Activated CD8-positive, alpha-beta memory T cell treated with anti-CD3 and anti-CD28 coated beads, Interleukin-2, amount 50 U/mL, for 4 hours (primary cell): ENCODE measurements at regions not wholly inside any gene's neighbourhood (a gene's known extent, or its start where the extent isn't known, plus 50 kb on each side); places are given as distances from the start of the nearest gene placed in this dataset.
"Not testable (repeated sequence)": the region's sequence is repeated elsewhere in the genome, so short reads cannot be mapped to it uniquely, and the experiment has no call there.

Source experiments
- DNase-seq: peaks from one replicate; pipeline ENCODE4 v3.0.0-alpha.2; 2020

- DNase-seq, result no peak
Measured at GRCh38 chr7:36040679-36041078, 112.4 kb upstream of the EEPD1 start.

- no peak for DNase-seq
Measured at GRCh38 chr7:36044101-36044892, 108.8 kb upstream of the EEPD1 start.

GRCh38 chr7:36045326-36045725 lies 107.7 kb upstream of the EEPD1 start:
- DNase-seq, result no peak

- no peak for DNase-seq
Measured at GRCh38 chr7:36045830-36046341, 107.2 kb upstream of the EEPD1 start.

GRCh38 chr7:36047091-36047658 lies 105.9 kb upstream of the EEPD1 start:
- no peak for DNase-seq

- DNase-seq, result no peak
Measured at GRCh38 chr7:36048141-36048901, 104.7 kb upstream of the EEPD1 start.

- no peak for DNase-seq
Measured at GRCh38 chr7:36048902-36049240, 104.2 kb upstream of the EEPD1 start.

- no peak for DNase-seq
Measured at GRCh38 chr7:36051501-36051900, 101.6 kb upstream of the EEPD1 start.

- DNase-seq, result no peak
Measured at GRCh38 chr7:36053589-36053988, 99.5 kb upstream of the EEPD1 start.

GRCh38 chr7:36054637-36055036 lies 98.4 kb upstream of the EEPD1 start:
- DNase-seq, result no peak

- no peak for DNase-seq
Measured at GRCh38 chr7:36055207-36055606, 97.8 kb upstream of the EEPD1 start.

- no peak for DNase-seq
Measured at GRCh38 chr7:36057323-36057722, 95.7 kb upstream of the EEPD1 start.

- no peak for DNase-seq
Measured at GRCh38 chr7:36058020-36058592, 94.9 kb upstream of the EEPD1 start.

GRCh38 chr7:36060388-36060787 lies 92.7 kb upstream of the EEPD1 start:
- not testable (repeated sequence) for DNase-seq

GRCh38 chr7:36062154-36062815 lies 90.8 kb upstream of the EEPD1 start:
- DNase-seq, result no peak

- DNase-seq, result no peak
Measured at GRCh38 chr7:36064676-36065075, 88.4 kb upstream of the EEPD1 start.

GRCh38 chr7:36065563-36066342 lies 87.3 kb upstream of the EEPD1 start:
- not testable (repeated sequence) for DNase-seq

- DNase-seq, result no peak
Measured at GRCh38 chr7:36066343-36066664, 86.8 kb upstream of the EEPD1 start.

GRCh38 chr7:36070230-36070629 lies 82.8 kb upstream of the EEPD1 start:
- DNase-seq, result no peak

GRCh38 chr7:36071605-36072004 lies 81.4 kb upstream of the EEPD1 start:
- DNase-seq, result no peak

GRCh38 chr7:36072620-36073019 lies 80.4 kb upstream of the EEPD1 start:
- no peak for DNase-seq

- no peak for DNase-seq
Measured at GRCh38 chr7:36075561-36075960, 77.5 kb upstream of the EEPD1 start.
